Mesenchymal stem cell (in vitro differentiated cells and primary cell): ENCODE measurements at regions not wholly inside any gene's neighbourhood (a gene's known extent, or its start where the extent isn't known, plus 50 kb on each side); places are given as distances from the start of the nearest gene placed in this dataset.

ENCODE experiments used
- DNase-seq: peaks from one replicate; pipeline ENCODE4 v3.0.0-alpha.2; 2013
- H2AFZ ChIP-seq: one replicate; pipeline ENCODE4 v1.6.1; 2013; ENCODE audit warnings: low read depth, mild to moderate bottlenecking, control low read depth, inconsistent platforms, low read length, moderate library complexity
- H2AK5ac ChIP-seq: 2 replicates; pipeline ENCODE4 v1.6.1; 2013; ENCODE audit warnings: low read length, moderate library complexity, mild to moderate bottlenecking, inconsistent platforms; ENCODE audit not compliant: severe bottlenecking
- H2BK120ac ChIP-seq: one replicate; pipeline ENCODE4 v1.6.1; 2013; ENCODE audit warnings: low read depth, mild to moderate bottlenecking, inconsistent platforms, low read length, moderate library complexity
- H2BK12ac ChIP-seq, 2 experiments: one replicate each; pipeline ENCODE4 v1.6.1; 2013; ENCODE audit warnings: inconsistent platforms in 2 of 2, low read length in 2 of 2, mild to moderate bottlenecking in 2 of 2, moderate library complexity in 2 of 2, control low read depth in 1 of 2
- H2BK15ac ChIP-seq: one replicate; pipeline ENCODE4 v1.6.1; 2013; ENCODE audit warnings: mild to moderate bottlenecking, low read depth, inconsistent platforms; ENCODE audit not compliant: poor library complexity, severe bottlenecking
- H2BK5ac ChIP-seq: 2 replicates; pipeline ENCODE4 v1.6.1; 2013; ENCODE audit warnings: low read depth, mild to moderate bottlenecking, low read length, control low read depth, inconsistent platforms; ENCODE audit not compliant: poor library complexity, severe bottlenecking
- H3K14ac ChIP-seq, 2 experiments: one replicate each; pipeline ENCODE4 v1.6.1; 2013; ENCODE audit warnings: inconsistent platforms in 2 of 2, low read length in 2 of 2, control low read depth in 1 of 2, mild to moderate bottlenecking in 1 of 2, moderate library complexity in 1 of 2
- H3K18ac ChIP-seq, 2 experiments: one replicate each; pipeline ENCODE4 v1.6.1; 2013; ENCODE audit warnings: inconsistent platforms in 2 of 2, low read length in 2 of 2, control low read depth in 1 of 2, low read depth in 1 of 2, mild to moderate bottlenecking in 1 of 2
- H3K23ac ChIP-seq, 2 experiments: one replicate each; pipeline ENCODE4 v1.6.1; 2013; ENCODE audit warnings: inconsistent platforms in 2 of 2, low read length in 2 of 2, mild to moderate bottlenecking in 2 of 2, moderate library complexity in 2 of 2, control low read depth in 1 of 2
- H3K27ac ChIP-seq: 2 replicates; pipeline ENCODE4 v1.5.1; 2013; ENCODE audit warnings: mild to moderate bottlenecking, moderate library complexity, low read length, control low read depth, inconsistent platforms; ENCODE audit not compliant: poor library complexity, severe bottlenecking
- H3K27me3 ChIP-seq, 2 experiments: 2 replicates each; pipeline versions ENCODE4 v1.6.1 to v1.7.0; 2013; ENCODE audit warnings: low read length in 2 of 2, mild to moderate bottlenecking in 2 of 2, moderate library complexity in 2 of 2, control low read depth in 1 of 2, inconsistent platforms in 1 of 2; ENCODE audit not compliant: control insufficient read depth in 1 of 2, insufficient read depth in 1 of 2
- H3K36me3 ChIP-seq, 2 experiments: 2 replicates each; pipeline versions ENCODE4 v1.6.1 to v1.7.0; 2013; ENCODE audit warnings: low read length in 2 of 2, control low read depth in 1 of 2, inconsistent platforms in 1 of 2, low read depth in 1 of 2, mild to moderate bottlenecking in 1 of 2; ENCODE audit not compliant: insufficient read depth in 2 of 2, control insufficient read depth in 1 of 2
- H3K4ac ChIP-seq, 2 experiments: one replicate each; pipeline ENCODE4 v1.6.1; 2013; ENCODE audit warnings: inconsistent platforms in 2 of 2, low read length in 2 of 2, mild to moderate bottlenecking in 2 of 2, moderate library complexity in 2 of 2, control low read depth in 1 of 2, low read depth in 1 of 2
- H3K4me1 ChIP-seq: 2 replicates; pipeline ENCODE4 v1.6.1; 2013; ENCODE audit warnings: low read depth, low read length, control low read depth; ENCODE audit not compliant: control insufficient read depth, insufficient read depth
- H3K4me2 ChIP-seq: 2 replicates; pipeline ENCODE4 v1.6.1; 2013; ENCODE audit warnings: low read length, mild to moderate bottlenecking, inconsistent platforms; ENCODE audit not compliant: poor library complexity, severe bottlenecking
- H3K4me3 ChIP-seq, 2 experiments: 2 replicates each; pipeline versions ENCODE4 v1.5.1 to v1.7.0; 2013; ENCODE audit warnings: low read length in 2 of 2, mild to moderate bottlenecking in 2 of 2, control low read depth in 1 of 2, low read depth in 1 of 2; ENCODE audit not compliant: insufficient read depth in 1 of 2
- H3K79me1 ChIP-seq: replicated peaks from 2 replicates; pipeline ENCODE4 v1.6.1; 2013; ENCODE audit warnings: mild to moderate bottlenecking, control low read depth, low read length, inconsistent platforms; ENCODE audit not compliant: poor library complexity, severe bottlenecking
- H3K9ac ChIP-seq: 2 replicates; pipeline ENCODE4 v1.7.0; 2013; ENCODE audit warnings: mild to moderate bottlenecking, low read length, moderate library complexity
- H3K9me3 ChIP-seq: 2 replicates; pipeline ENCODE4 v1.7.0; 2013; ENCODE audit warnings: mild to moderate bottlenecking, low read length; ENCODE audit not compliant: control insufficient read depth
- H4K8ac ChIP-seq: one replicate; pipeline ENCODE4 v1.6.1; 2013; ENCODE audit warnings: inconsistent platforms, mild to moderate bottlenecking, low read length, moderate library complexity
- H4K91ac ChIP-seq: one replicate; pipeline ENCODE4 v1.6.1; 2013; ENCODE audit warnings: mild to moderate bottlenecking, low read length, inconsistent platforms
- WGBS: methylation state at CpG from one replicate; pipeline ENCODE4 v1.1.7; 2013; ENCODE audit warnings: mixed read lengths; 5-methylcytosine and 5-hydroxymethylcytosine counted together

DNA sequence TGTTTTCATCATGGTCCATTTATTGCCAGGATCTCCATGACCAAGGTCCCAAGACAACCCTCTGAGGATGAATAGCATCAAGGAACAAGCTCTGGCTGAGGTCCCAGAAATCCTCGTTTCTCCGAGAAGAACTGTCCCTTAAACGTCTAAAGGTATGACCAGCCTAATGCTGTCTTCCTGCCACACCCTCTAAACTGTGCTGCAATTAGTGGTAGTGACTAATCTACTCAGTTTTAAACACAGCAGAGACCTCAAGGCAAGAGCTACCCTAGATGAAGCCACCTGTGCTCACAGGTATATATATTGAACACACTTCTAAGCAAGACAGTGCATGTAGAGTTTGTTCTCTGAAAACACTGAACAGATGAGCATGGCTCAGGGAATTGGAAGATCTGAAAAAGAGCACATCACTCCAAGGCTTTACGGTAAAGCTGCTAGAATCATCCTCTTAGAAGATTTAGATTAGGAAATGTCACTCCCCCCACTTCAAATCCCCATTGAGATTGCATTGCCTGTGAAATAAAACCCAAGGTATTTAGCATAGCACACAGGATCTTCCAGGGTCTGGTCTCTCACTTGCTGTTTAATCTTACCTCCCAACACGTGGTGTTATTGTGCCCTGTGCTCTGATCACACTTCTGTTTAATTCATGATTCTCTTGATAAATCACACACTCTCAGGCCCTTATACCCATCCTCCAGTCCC lies 173.9 kb upstream of the VCX3A start:
- Histone ChIP-seq H3K4me1 (no peaks in the 10 kb centered on the region), H2AFZ (no peak overlapping the region), H3K14ac (no peak overlapping the region), H2BK12ac (no peak overlapping the region), H3K4me3 (no peak overlapping the region), H3K23ac (no peak overlapping the region), H3K27me3 (no peaks in the 10 kb centered on the region), H4K91ac (no peak overlapping the region), H3K79me1 (no peaks in the 10 kb centered on the region), H2BK5ac (no peak overlapping the region), H3K27ac (no peak overlapping the region), H2AK5ac (no peak overlapping the region), H3K9ac (no peak overlapping the region), H3K4me2 (no peak overlapping the region), H3K4ac (no peak overlapping the region), H3K36me3 (no peaks in the 10 kb centered on the region), H2BK15ac (no peak overlapping the region), H4K8ac (no peak overlapping the region), H3K9me3 (peaks cover 11% of the 10 kb centered on the region), H3K18ac (no peak overlapping the region), H2BK120ac (no peak overlapping the region)
- no peak for DNase-seq
- 89% methylated on average over 4 of the region's 5 CpGs for WGBS

- H3K27me3 ChIP-seq: no peaks in the 10 kb centered on the region
- no peak overlapping the region for H3K4me2 ChIP-seq
- H4K8ac ChIP-seq: no peak overlapping the region
- H3K9me3 ChIP-seq: peaks cover 9% of the 10 kb centered on the region
- no peak overlapping the region for H3K14ac ChIP-seq
- no peak overlapping the region for H2BK5ac ChIP-seq
- no peak overlapping the region for H4K91ac ChIP-seq
- no peak overlapping the region for H2BK12ac ChIP-seq
- no peaks in the 10 kb centered on the region for H3K4me1 ChIP-seq
- no peak overlapping the region for H2BK120ac ChIP-seq
- no peak overlapping the region for H2BK15ac ChIP-seq
- DNase-seq: no peak
- H2AK5ac ChIP-seq: no peak overlapping the region
- no CpG with 5 or more reads among the region's 1 CpG for WGBS
- H3K79me1 ChIP-seq: no peaks in the 10 kb centered on the region
- H3K4ac ChIP-seq: no peak overlapping the region
- no peaks in the 10 kb centered on the region for H3K36me3 ChIP-seq
- H3K23ac ChIP-seq: no peak overlapping the region
- H3K27ac ChIP-seq: no peak overlapping the region
- no peak overlapping the region for H2AFZ ChIP-seq
- no peak overlapping the region for H3K9ac ChIP-seq
- H3K4me3 ChIP-seq: no peak overlapping the region
- H3K18ac ChIP-seq: no peak overlapping the region
These were observed 173.1 kb upstream of the VCX3A start for GRCh38 chrX:6708041-6708440.

- Histone ChIP-seq H3K9me3 (peaks cover 9% of the 10 kb centered on the region), H3K23ac (no peak overlapping the region), H3K4me1 (no peaks in the 10 kb centered on the region), H3K14ac (no peak overlapping the region), H3K4ac (no peak overlapping the region), H2BK12ac (no peak overlapping the region), H4K8ac (no peak overlapping the region), H3K18ac (no peak overlapping the region), H3K27me3 (no peaks in the 10 kb centered on the region), H3K4me2 (no peak overlapping the region), H2AFZ (no peak overlapping the region), H3K4me3 (no peak overlapping the region), H2AK5ac (no peak overlapping the region), H2BK120ac (no peak overlapping the region), H4K91ac (no peak overlapping the region), H3K9ac (no peak overlapping the region), H3K36me3 (no peaks in the 10 kb centered on the region), H2BK15ac (no peak overlapping the region), H2BK5ac (no peak overlapping the region), H3K27ac (no peak overlapping the region), H3K79me1 (no peaks in the 10 kb centered on the region)
- no peak for DNase-seq
- WGBS: 90% methylated on average over 5 of the region's 6 CpGs
These were observed 172.6 kb upstream of the VCX3A start for GRCh38 chrX:6707497-6707896.

GRCh38 chrX:6701085-6701484 lies 166.2 kb upstream of the VCX3A start:
- Histone ChIP-seq H2BK15ac (no peak overlapping the region), H3K27me3 (no peaks in the 10 kb centered on the region), H3K9me3 (peaks cover 2% of the 10 kb centered on the region), H4K91ac (no peak overlapping the region), H2BK120ac (no peak overlapping the region), H3K9ac (no peak overlapping the region), H3K18ac (no peak overlapping the region), H2BK5ac (no peak overlapping the region), H3K4me2 (no peak overlapping the region), H3K36me3 (no peaks in the 10 kb centered on the region), H3K79me1 (no peaks in the 10 kb centered on the region), H3K27ac (no peak overlapping the region), H2AFZ (no peak overlapping the region), H3K4me1 (no peaks in the 10 kb centered on the region), H3K23ac (no peak overlapping the region), H3K4ac (no peak overlapping the region), H2BK12ac (no peak overlapping the region), H3K14ac (no peak overlapping the region), H2AK5ac (no peak overlapping the region), H3K4me3 (no peak overlapping the region), H4K8ac (no peak overlapping the region)
- DNase-seq: no peak
- 75% methylated on average over 1 of the region's 4 CpGs for WGBS
